Neural cell (in vitro differentiated cells): ENCODE measurements at regions not wholly inside any gene's neighbourhood (a gene's known extent, or its start where the extent isn't known, plus 50 kb on each side); places are given as distances from the start of the nearest gene placed in this dataset.

Experiments
- H2AFZ ChIP-seq: fragments of 200-600, 300-800 bp; sonication (generic), shearing (Covaris generic); 2 replicates; pipeline ENCODE4 v1.6.0; 2014; ENCODE audit warnings: low read depth, mild to moderate bottlenecking, antibody characterized with exemption, low read length, moderate library complexity
- H3F3A ChIP-seq: fragments of 200-600 bp; shearing (Covaris generic); 2 replicates; pipeline ENCODE4 v1.6.1; 2016; ENCODE audit warnings: mild to moderate bottlenecking, moderate library complexity, mixed read lengths, antibody characterized with exemption, low read length; ENCODE audit not compliant: insufficient read depth, poor library complexity, severe bottlenecking
- H3K27ac ChIP-seq: fragments of 200-600, 300-800 bp; sonication (generic), shearing (Covaris generic); 2 replicates; pipeline ENCODE4 v1.5.1; 2014; ENCODE audit warnings: mild to moderate bottlenecking, low read length, moderate library complexity
- H3K27me3 ChIP-seq: fragments of 300-800, 200-600 bp; sonication (generic), shearing (Covaris generic); 2 replicates; pipeline ENCODE4 v1.6.0; 2014; ENCODE audit warnings: mild to moderate bottlenecking, low read depth, low read length, moderate library complexity; ENCODE audit not compliant: insufficient read depth
- H3K36me3 ChIP-seq: fragments of 300-800, 200-600 bp; sonication (generic), shearing (Covaris generic); 2 replicates; pipeline ENCODE4 v1.5.1; 2014; ENCODE audit warnings: mild to moderate bottlenecking, antibody characterized with exemption, low read length, moderate library complexity; ENCODE audit not compliant: insufficient read depth
- H3K4me2 ChIP-seq: fragments of 300-800, 200-600 bp; sonication (generic), shearing (Covaris generic); 2 replicates; pipeline ENCODE4 v1.6.0; 2014; ENCODE audit warnings: mild to moderate bottlenecking, low read length
- H3K4me3 ChIP-seq: fragments of 300-800, 200-600 bp; sonication (generic), shearing (Covaris generic); 2 replicates; pipeline ENCODE4 v1.5.1; 2014; ENCODE audit warnings: mild to moderate bottlenecking, low read length, moderate library complexity
- H3K79me2 ChIP-seq: fragments of 200-600 bp; shearing (Covaris generic); replicated peaks from 2 replicates; pipeline ENCODE4 v1.6.0; 2014; ENCODE audit warnings: mild to moderate bottlenecking, low read length, moderate library complexity; ENCODE audit not compliant: insufficient read depth
- H3K9ac ChIP-seq: fragments of 300-800, 200-600 bp; sonication (generic), shearing (Covaris generic); 2 replicates; pipeline ENCODE4 v1.6.1; 2016; ENCODE audit warnings: mild to moderate bottlenecking, low read length, mixed read lengths
- H3K9me2 ChIP-seq: fragments of 200-600 bp; shearing (Covaris generic); 2 replicates; pipeline ENCODE4 v1.6.1; 2016; ENCODE audit warnings: mild to moderate bottlenecking, low read length, mixed read lengths; ENCODE audit not compliant: insufficient read depth
- H3K9me3 ChIP-seq: fragments of 200-600, 300-800 bp; sonication (generic), shearing (Covaris generic); 2 replicates; pipeline ENCODE4 v1.6.1; 2016; ENCODE audit warnings: mild to moderate bottlenecking, mixed run types, low read length, moderate library complexity, mixed read lengths
- H4K20me1 ChIP-seq: fragments of 200-600 bp; shearing (Covaris generic); 2 replicates; pipeline ENCODE4 v1.6.1; 2016; ENCODE audit warnings: mild to moderate bottlenecking, mixed run types; ENCODE audit not compliant: insufficient read depth
- EP300 ChIP-seq: fragments of 450-650 bp; conservative IDR thresholded peaks from 2 replicates; pipeline ENCODE4 v1.6.1; 2014; ENCODE audit warnings: antibody characterized with exemption, mild to moderate bottlenecking, moderate library complexity; ENCODE audit not compliant: poor library complexity, severe bottlenecking
- EZH2 ChIP-seq: fragments of 200-600, 300-800 bp; shearing (Covaris generic), sonication (generic); IDR thresholded peaks from 2 replicates; pipeline ENCODE4 v1.6.1; 2014; ENCODE audit warnings: antibody characterized with exemption, low read length, borderline replicate concordance, mild to moderate bottlenecking; ENCODE audit not compliant: insufficient read depth, poor library complexity, severe bottlenecking
- MXI1 ChIP-seq: fragments of 450-650 bp; conservative IDR thresholded peaks from 2 replicates; pipeline ENCODE4 v1.6.1; 2014; ENCODE audit warnings: antibody characterized with exemption, mild to moderate bottlenecking; ENCODE audit not compliant: poor library complexity, severe bottlenecking
- POLR2AphosphoS5 ChIP-seq: IDR thresholded peaks from 2 replicates; pipeline ENCODE4 v1.6.1; 2012
- RAD21 ChIP-seq: fragments of 450-650 bp; conservative IDR thresholded peaks from 2 replicates; pipeline ENCODE4 v1.6.1; 2014; ENCODE audit warnings: antibody characterized with exemption, mild to moderate bottlenecking, moderate library complexity
- SMC3 ChIP-seq: fragments of 450-650 bp; conservative IDR thresholded peaks from 2 replicates; pipeline ENCODE4 v1.6.1; 2014; ENCODE audit warnings: antibody characterized with exemption, mild to moderate bottlenecking, moderate library complexity; ENCODE audit not compliant: poor library complexity
- TAF1 ChIP-seq: IDR thresholded peaks from 2 replicates; pipeline ENCODE4 v1.6.1; 2012; ENCODE audit warnings: low read depth
- TF ChIP-seq, protein P1 (sequence below): IDR thresholded peaks from 2 replicates; pipeline ENCODE4 v1.6.1; 2012; ENCODE audit warnings: borderline replicate concordance
- TF ChIP-seq, protein P2 (sequence below): fragments of 450-650 bp; IDR thresholded peaks from 2 replicates; pipeline ENCODE4 v1.5.1; 2014; ENCODE audit warnings: antibody characterized with exemption, mild to moderate bottlenecking, moderate library complexity; ENCODE audit not compliant: poor library complexity, severe bottlenecking

DNA sequence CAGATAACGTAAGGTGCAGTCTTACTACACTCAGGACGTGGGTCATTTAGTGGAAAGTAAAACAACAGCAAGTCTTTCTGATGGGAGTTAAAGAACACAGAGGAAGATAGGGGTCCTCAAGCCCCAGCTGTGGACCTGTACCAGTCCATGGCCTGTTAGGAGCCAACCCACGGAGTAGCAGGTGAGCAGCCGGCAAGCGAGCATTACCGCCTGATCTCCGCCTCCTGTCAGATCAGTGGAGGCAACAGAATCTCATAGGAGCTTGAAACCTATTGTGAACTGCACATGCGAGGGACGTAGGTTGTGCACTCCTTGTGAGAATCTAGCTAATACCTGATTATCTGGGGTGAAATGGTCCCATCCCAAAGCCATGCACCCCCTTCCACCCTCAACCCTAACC, 1180.8 kb downstream of the FSTL5 start:
- no peaks in the 10 kb centered on the region for H3K79me2 ChIP-seq
- no peaks in the 10 kb centered on the region for H3K9me2 ChIP-seq
- TF ChIP-seq MXI1 (no peak), RAD21 (no peak), SMC3 (no peak), EZH2 (no peak)
- TF ChIP-seq, protein P1, sequence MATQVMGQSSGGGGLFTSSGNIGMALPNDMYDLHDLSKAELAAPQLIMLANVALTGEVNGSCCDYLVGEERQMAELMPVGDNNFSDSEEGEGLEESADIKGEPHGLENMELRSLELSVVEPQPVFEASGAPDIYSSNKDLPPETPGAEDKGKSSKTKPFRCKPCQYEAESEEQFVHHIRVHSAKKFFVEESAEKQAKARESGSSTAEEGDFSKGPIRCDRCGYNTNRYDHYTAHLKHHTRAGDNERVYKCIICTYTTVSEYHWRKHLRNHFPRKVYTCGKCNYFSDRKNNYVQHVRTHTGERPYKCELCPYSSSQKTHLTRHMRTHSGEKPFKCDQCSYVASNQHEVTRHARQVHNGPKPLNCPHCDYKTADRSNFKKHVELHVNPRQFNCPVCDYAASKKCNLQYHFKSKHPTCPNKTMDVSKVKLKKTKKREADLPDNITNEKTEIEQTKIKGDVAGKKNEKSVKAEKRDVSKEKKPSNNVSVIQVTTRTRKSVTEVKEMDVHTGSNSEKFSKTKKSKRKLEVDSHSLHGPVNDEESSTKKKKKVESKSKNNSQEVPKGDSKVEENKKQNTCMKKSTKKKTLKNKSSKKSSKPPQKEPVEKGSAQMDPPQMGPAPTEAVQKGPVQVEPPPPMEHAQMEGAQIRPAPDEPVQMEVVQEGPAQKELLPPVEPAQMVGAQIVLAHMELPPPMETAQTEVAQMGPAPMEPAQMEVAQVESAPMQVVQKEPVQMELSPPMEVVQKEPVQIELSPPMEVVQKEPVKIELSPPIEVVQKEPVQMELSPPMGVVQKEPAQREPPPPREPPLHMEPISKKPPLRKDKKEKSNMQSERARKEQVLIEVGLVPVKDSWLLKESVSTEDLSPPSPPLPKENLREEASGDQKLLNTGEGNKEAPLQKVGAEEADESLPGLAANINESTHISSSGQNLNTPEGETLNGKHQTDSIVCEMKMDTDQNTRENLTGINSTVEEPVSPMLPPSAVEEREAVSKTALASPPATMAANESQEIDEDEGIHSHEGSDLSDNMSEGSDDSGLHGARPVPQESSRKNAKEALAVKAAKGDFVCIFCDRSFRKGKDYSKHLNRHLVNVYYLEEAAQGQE: no peak
- no peaks in the 10 kb centered on the region for H3K27me3 ChIP-seq
- H3K36me3 ChIP-seq: no peaks in the 10 kb centered on the region
- H3K4me2 ChIP-seq: no peak overlapping the region
- H3K4me3 ChIP-seq: no peak overlapping the region
- no peak overlapping the region for H2AFZ ChIP-seq
- H3K9ac ChIP-seq: no peak overlapping the region
- no peaks in the 10 kb centered on the region for H3K9me3 ChIP-seq
- H3F3A ChIP-seq: no peaks in the 10 kb centered on the region
- no peaks in the 10 kb centered on the region for H4K20me1 ChIP-seq
- no peak overlapping the region for H3K27ac ChIP-seq

DNA sequence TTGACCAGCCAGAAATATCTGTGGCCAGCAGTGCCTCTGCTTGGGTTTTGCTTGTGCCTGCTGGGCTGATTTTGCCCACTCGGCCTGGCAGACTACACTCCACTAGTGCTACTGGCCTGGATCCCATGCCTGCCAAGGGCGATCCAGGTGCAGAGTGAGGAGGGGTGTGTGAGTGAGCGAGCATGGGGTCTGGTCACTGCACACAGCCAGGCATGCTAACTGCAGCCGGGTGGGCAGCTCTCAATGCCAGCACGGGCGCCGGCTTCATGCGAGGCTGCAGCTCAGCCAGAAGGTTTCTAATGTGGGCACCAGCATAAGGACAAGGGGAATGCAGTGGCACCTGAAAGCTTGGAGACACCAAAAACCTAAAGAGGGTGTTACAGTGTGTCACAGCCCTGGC, 1161.4 kb downstream of the FSTL5 start:
- no peak overlapping the region for H3K4me3 ChIP-seq
- no peaks in the 10 kb centered on the region for H3F3A ChIP-seq
- no peaks in the 10 kb centered on the region for H3K9me2 ChIP-seq
- H3K9ac ChIP-seq: no peak overlapping the region
- H3K36me3 ChIP-seq: no peaks in the 10 kb centered on the region
- H3K9me3 ChIP-seq: no peaks in the 10 kb centered on the region
- no peak overlapping the region for H3K27ac ChIP-seq
- no peaks in the 10 kb centered on the region for H3K79me2 ChIP-seq
- no peak overlapping the region for H3K4me2 ChIP-seq
- TF ChIP-seq, protein P2, sequence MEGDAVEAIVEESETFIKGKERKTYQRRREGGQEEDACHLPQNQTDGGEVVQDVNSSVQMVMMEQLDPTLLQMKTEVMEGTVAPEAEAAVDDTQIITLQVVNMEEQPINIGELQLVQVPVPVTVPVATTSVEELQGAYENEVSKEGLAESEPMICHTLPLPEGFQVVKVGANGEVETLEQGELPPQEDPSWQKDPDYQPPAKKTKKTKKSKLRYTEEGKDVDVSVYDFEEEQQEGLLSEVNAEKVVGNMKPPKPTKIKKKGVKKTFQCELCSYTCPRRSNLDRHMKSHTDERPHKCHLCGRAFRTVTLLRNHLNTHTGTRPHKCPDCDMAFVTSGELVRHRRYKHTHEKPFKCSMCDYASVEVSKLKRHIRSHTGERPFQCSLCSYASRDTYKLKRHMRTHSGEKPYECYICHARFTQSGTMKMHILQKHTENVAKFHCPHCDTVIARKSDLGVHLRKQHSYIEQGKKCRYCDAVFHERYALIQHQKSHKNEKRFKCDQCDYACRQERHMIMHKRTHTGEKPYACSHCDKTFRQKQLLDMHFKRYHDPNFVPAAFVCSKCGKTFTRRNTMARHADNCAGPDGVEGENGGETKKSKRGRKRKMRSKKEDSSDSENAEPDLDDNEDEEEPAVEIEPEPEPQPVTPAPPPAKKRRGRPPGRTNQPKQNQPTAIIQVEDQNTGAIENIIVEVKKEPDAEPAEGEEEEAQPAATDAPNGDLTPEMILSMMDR: no peak
- TF ChIP-seq MXI1 (no peak), EP300 (no peak)
- no peak overlapping the region for H2AFZ ChIP-seq
- H3K27me3 ChIP-seq: no peaks in the 10 kb centered on the region
- H4K20me1 ChIP-seq: no peaks in the 10 kb centered on the region

DNA sequence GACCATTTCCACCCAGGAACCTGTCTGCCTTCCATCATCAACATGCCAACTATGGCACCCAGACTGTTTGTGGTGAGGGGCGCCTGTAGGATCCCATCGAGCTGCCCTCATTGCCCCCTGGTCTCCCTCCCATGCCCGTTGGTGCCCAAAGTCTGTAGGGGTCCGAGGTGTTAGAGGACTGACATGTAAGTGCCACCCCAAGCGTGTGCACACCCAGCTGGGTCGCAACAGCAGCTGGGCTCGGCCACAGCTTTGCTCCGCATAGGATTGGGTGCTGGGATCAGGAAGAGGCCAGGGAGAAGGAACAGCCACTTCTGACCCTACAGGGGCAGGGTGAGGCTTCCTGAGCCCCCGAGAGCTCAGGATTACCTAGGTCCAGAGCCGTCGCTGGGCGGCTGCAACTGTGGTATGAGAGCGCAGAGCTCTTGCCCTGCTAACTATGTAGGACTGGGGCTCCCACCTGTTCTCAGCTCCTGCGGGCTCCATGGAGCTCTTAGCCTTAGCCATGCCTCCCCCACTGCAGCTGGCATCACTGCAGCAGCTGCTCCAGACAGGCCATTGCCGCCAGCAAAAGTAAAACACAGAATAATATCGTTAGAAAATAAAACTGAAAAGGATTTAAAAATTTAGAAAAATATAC, 1160.3 kb downstream of the FSTL5 start:
- TF ChIP-seq, protein P1: no peak
- no peak for TF ChIP-seq TAF1
- TF ChIP-seq MXI1: no peak
- TF ChIP-seq, protein P2: no peak
- TF ChIP-seq RAD21: no peak
- TF ChIP-seq SMC3: no peak
- no peak for TF ChIP-seq POLR2AphosphoS5
- no peak for TF ChIP-seq EZH2
- TF ChIP-seq EP300: no peak
- Histone ChIP-seq H3F3A (no peaks in the 10 kb centered on the region), H3K27ac (no peak overlapping the region), H3K9me3 (no peaks in the 10 kb centered on the region), H3K79me2 (no peaks in the 10 kb centered on the region), H3K4me3 (no peak overlapping the region), H4K20me1 (no peaks in the 10 kb centered on the region), H3K4me2 (no peak overlapping the region), H3K9ac (no peak overlapping the region), H3K9me2 (no peaks in the 10 kb centered on the region), H2AFZ (no peak overlapping the region), H3K36me3 (no peaks in the 10 kb centered on the region), H3K27me3 (no peaks in the 10 kb centered on the region)
